Vagina (tissue), 2 donors: ENCODE measurements at regions not wholly inside any gene's neighbourhood (a gene's known extent, or its start where the extent isn't known, plus 50 kb on each side); places are given as distances from the start of the nearest gene placed in this dataset.

Source experiments
- CTCF ChIP-seq, 3 experiments: fragments of 450-650 bp in 2 of 3; fragments of 200-600 bp in 1 of 3; sonication (generic) in 1 of 3; IDR thresholded peaks; one replicate each; pipeline ENCODE4 v1.5.1; 2017 to 2019; ENCODE audit warnings: antibody characterized with exemption in 3 of 3, mild to moderate bottlenecking in 2 of 3, moderate library complexity in 2 of 3
- POLR2A ChIP-seq, 2 donors: fragments of 450-650 bp; IDR thresholded peaks; one replicate each; pipeline ENCODE4 v1.6.1; 2017; ENCODE audit warnings: antibody characterized with exemption in 2 of 2, mild to moderate bottlenecking in 2 of 2, moderate library complexity in 2 of 2
- POLR2AphosphoS5 ChIP-seq, 2 donors: sonication (generic); formaldehyde crosslinking; IDR thresholded peaks; one replicate each; pipeline ENCODE4 v1.9.0; 2017; ENCODE audit warnings: antibody characterized with exemption in 2 of 2, mild to moderate bottlenecking in 2 of 2, low read depth in 1 of 2; ENCODE audit not compliant: insufficient read depth in 1 of 2

GRCh38 chr9:90393365-90394152, 249.1 kb downstream of the DIRAS2 start:
- TF ChIP-seq CTCF (IDR thresholded peaks at IDR 0.05) (no peak), POLR2A (IDR thresholded peaks at IDR 0.05) (no peak), POLR2AphosphoS5 (IDR thresholded peaks at IDR 0.05; ENCODE audit: insufficient read depth in 1 of 2, low read depth in 1 of 2) (no peak)
